Muscle layer of duodenum (tissue), 2 donors: ENCODE measurements at regions not wholly inside any gene's neighbourhood (a gene's known extent, or its start where the extent isn't known, plus 50 kb on each side); places are given as distances from the start of the nearest gene placed in this dataset.

Experiments
- H3K27ac ChIP-seq: one replicate; pipeline ENCODE4 v1.7.0; 2013; ENCODE audit warnings: mild to moderate bottlenecking, low read length
- H3K27me3 ChIP-seq: one replicate; pipeline ENCODE4 v1.7.0; 2013; ENCODE audit warnings: low read depth, mild to moderate bottlenecking, control low read depth, low read length
- H3K36me3 ChIP-seq, 2 donors: one replicate each; pipeline ENCODE4 v1.7.0; 2013; ENCODE audit warnings: low read length in 2 of 2, control low read depth in 1 of 2, mild to moderate bottlenecking in 1 of 2; ENCODE audit not compliant: insufficient read depth in 2 of 2, control insufficient read depth in 1 of 2
- H3K4me1 ChIP-seq, 2 donors: one replicate each; pipeline ENCODE4 v1.7.0; 2013; ENCODE audit warnings: low read length in 2 of 2, mild to moderate bottlenecking in 2 of 2, control low read depth in 1 of 2, moderate library complexity in 1 of 2; ENCODE audit not compliant: insufficient read depth in 2 of 2, control insufficient read depth in 1 of 2
- H3K4me3 ChIP-seq, 2 donors: one replicate each; pipeline ENCODE4 v1.7.0; 2013; ENCODE audit warnings: low read length in 2 of 2, low read depth in 1 of 2, mild to moderate bottlenecking in 1 of 2
- H3K9me3 ChIP-seq, 2 donors: one replicate each; pipeline ENCODE4 v1.7.0; 2013; ENCODE audit warnings: low read length in 2 of 2, control low read depth in 1 of 2, mild to moderate bottlenecking in 1 of 2; ENCODE audit not compliant: control insufficient read depth in 1 of 2
- donor health status: healthy.

- H3K4me1 ChIP-seq: no peaks in the 10 kb centered on the region
- H3K27ac ChIP-seq: no peak overlapping the region
- H3K9me3 ChIP-seq: peaks cover 11 to 12% of the 10 kb centered on the region in 2 donors
- no peak overlapping the region for H3K4me3 ChIP-seq
- peaks cover 4% of the 10 kb centered on the region for H3K27me3 ChIP-seq
- H3K36me3 ChIP-seq: no peaks in the 10 kb centered on the region
These were observed 68.7 kb upstream of the IRX3 start for GRCh38 chr16:54355251-54355650.

- H3K27me3 ChIP-seq: peaks cover 4% of the 10 kb centered on the region
- H3K36me3 ChIP-seq: no peaks in the 10 kb centered on the region
- no peaks in the 10 kb centered on the region for H3K4me1 ChIP-seq
- no peak overlapping the region for H3K4me3 ChIP-seq
- H3K27ac ChIP-seq: no peak overlapping the region
- peaks cover 11 to 12% of the 10 kb centered on the region in 2 donors for H3K9me3 ChIP-seq
These were observed 66.5 kb upstream of the IRX3 start for GRCh38 chr16:54353097-54353496.

GRCh38 chr16:54351171-54351570 lies 64.6 kb upstream of the IRX3 start:
- no peaks in the 10 kb centered on the region for H3K36me3 ChIP-seq
- H3K4me1 ChIP-seq: no peaks in the 10 kb centered on the region
- peaks cover 3% of the 10 kb centered on the region for H3K27me3 ChIP-seq
- peaks cover 11 to 12% of the 10 kb centered on the region in 2 donors for H3K9me3 ChIP-seq
- H3K4me3 ChIP-seq: no peak overlapping the region
- H3K27ac ChIP-seq: no peak overlapping the region

- H3K4me1 ChIP-seq: no peaks in the 10 kb centered on the region
These were observed 61.4 kb upstream of the IRX3 start for GRCh38 chr16:54347961-54348360.

GRCh38 chr16:54346041-54346440 lies 59.5 kb upstream of the IRX3 start:
- no peak overlapping the region for H3K4me3 ChIP-seq
- no peaks in the 10 kb centered on the region for H3K27me3 ChIP-seq
- no peaks in the 10 kb centered on the region for H3K36me3 ChIP-seq
- no peaks in the 10 kb centered on the region for H3K4me1 ChIP-seq
- no peak overlapping the region for H3K27ac ChIP-seq
- no peaks in the 10 kb centered on the region for H3K9me3 ChIP-seq

More at GRCh38 chr16:54347961-54348360, 61.4 kb upstream of the IRX3 start:
- Histone ChIP-seq H3K9me3 (no peaks in the 10 kb centered on the region), H3K36me3 (no peaks in the 10 kb centered on the region), H3K27me3 (no peaks in the 10 kb centered on the region), H3K4me3 (no peak overlapping the region), H3K27ac (no peak overlapping the region)

GRCh38 chr16:54344646-54345630 lies 58.4 kb upstream of the IRX3 start:
- Histone ChIP-seq H3K9me3 (no peaks in the 10 kb centered on the region), H3K4me3 (no peak overlapping the region), H3K36me3 (no peaks in the 10 kb centered on the region), H3K27me3 (no peaks in the 10 kb centered on the region), H3K27ac (no peak overlapping the region), H3K4me1 (no peaks in the 10 kb centered on the region)

- H3K4me1 ChIP-seq: no peaks in the 10 kb centered on the region
- H3K27me3 ChIP-seq: no peaks in the 10 kb centered on the region
- H3K4me3 ChIP-seq: no peak overlapping the region
- no peaks in the 10 kb centered on the region for H3K36me3 ChIP-seq
- no peak overlapping the region for H3K27ac ChIP-seq
- H3K9me3 ChIP-seq: no peaks in the 10 kb centered on the region
These were observed 56.4 kb upstream of the IRX3 start for GRCh38 chr16:54342966-54343365.

GRCh38 chr16:54341892-54342776 lies 55.5 kb upstream of the IRX3 start:
- Histone ChIP-seq H3K4me1 (no peaks in the 10 kb centered on the region), H3K9me3 (no peaks in the 10 kb centered on the region), H3K4me3 (no peak overlapping the region)

GRCh38 chr16:54340531-54340930 lies 53.9 kb upstream of the IRX3 start:
- Histone ChIP-seq H3K4me3 (no peak overlapping the region), H3K4me1 (no peaks in the 10 kb centered on the region), H3K27me3 (no peaks in the 10 kb centered on the region), H3K9me3 (no peaks in the 10 kb centered on the region), H3K36me3 (no peaks in the 10 kb centered on the region), H3K27ac (no peak overlapping the region)

More at GRCh38 chr16:54341892-54342776, 55.5 kb upstream of the IRX3 start:
- Histone ChIP-seq H3K27me3 (no peaks in the 10 kb centered on the region), H3K27ac (no peak overlapping the region), H3K36me3 (no peaks in the 10 kb centered on the region)

- Histone ChIP-seq H3K9me3 (no peaks in the 10 kb centered on the region), H3K27ac (no peak overlapping the region), H3K27me3 (no peaks in the 10 kb centered on the region), H3K36me3 (no peaks in the 10 kb centered on the region), H3K4me3 (no peak overlapping the region), H3K4me1 (no peaks in the 10 kb centered on the region)
These were observed 50.1 kb upstream of the IRX3 start for GRCh38 chr16:54336631-54337204.
